Effector memory CD8-positive, alpha-beta T cell (primary cell): ENCODE measurements at regions not wholly inside any gene's neighbourhood (a gene's known extent, or its start where the extent isn't known, plus 50 kb on each side); places are given as distances from the start of the nearest gene placed in this dataset.
"Not testable (repeated sequence)": the region's sequence is repeated elsewhere in the genome, so short reads cannot be mapped to it uniquely, and the experiment has no call there.

Experiments used
- ATAC-seq: fragments of 150-1000 bp; cut with Tn5 transposase; replicated peaks from 2 replicates; pipeline ENCODE4 v1.10.0; 2021; ENCODE audit warnings: mild to moderate bottlenecking, moderate library complexity
- DNase-seq, 3 experiments: peaks; one replicate each; pipeline ENCODE4 v3.0.0; 2021
- H3K27ac Mint-ChIP-seq, 2 donors: one replicate each; pipeline ENCODE4 v1.8.0; 2022; ENCODE audit warnings: mild to moderate bottlenecking in 2 of 2, mixed read lengths in 2 of 2, moderate library complexity in 2 of 2
- H3K27me3 Mint-ChIP-seq, 2 donors: one replicate each; pipeline ENCODE4 v1.8.0; 2022; ENCODE audit warnings: mixed read lengths in 2 of 2
- H3K36me3 Mint-ChIP-seq: one replicate; pipeline ENCODE4 v1.8.0; 2022; ENCODE audit warnings: mild to moderate bottlenecking, moderate library complexity, mixed read lengths; ENCODE audit not compliant: insufficient read depth
- H3K4me1 Mint-ChIP-seq, 2 donors: one replicate each; pipeline ENCODE4 v1.8.0; 2022; ENCODE audit warnings: low read depth in 2 of 2, mixed read lengths in 2 of 2
- H3K4me3 Mint-ChIP-seq, 2 donors: one replicate each; pipeline ENCODE4 v1.8.0; 2022; ENCODE audit warnings: mild to moderate bottlenecking in 2 of 2, mixed read lengths in 2 of 2, moderate library complexity in 2 of 2
- H3K9me3 Mint-ChIP-seq, 2 donors: one replicate each; pipeline ENCODE4 v1.8.0; 2022; ENCODE audit warnings: mixed read lengths in 2 of 2

DNA sequence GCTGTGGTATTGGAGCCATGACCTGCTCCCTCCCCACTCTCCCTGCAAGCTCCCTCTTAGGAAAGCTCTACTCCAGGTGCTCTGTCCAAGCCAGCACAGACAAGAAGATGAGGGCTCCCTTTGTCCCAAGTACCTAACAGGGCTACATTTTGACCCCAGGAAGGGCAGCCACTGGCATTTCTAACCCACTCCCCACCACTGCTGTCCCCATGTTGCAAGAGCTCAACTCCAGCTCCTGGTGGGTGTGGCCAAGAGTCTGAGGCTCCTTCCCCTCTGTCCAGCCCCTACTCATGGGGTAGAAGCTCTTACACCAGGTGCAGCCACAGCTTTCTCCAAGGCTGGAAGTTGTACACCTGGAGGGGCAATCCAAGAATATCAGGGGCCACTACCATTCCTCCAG is 127.0 kb upstream of the NPAS2 start:
- Mint-ChIP-seq H3K4me1 (peaks cover 0 to 3% of the 10 kb centered on the region in 2 donors), H3K27ac (no peak overlapping the region), H3K36me3 (peaks cover 4% of the 10 kb centered on the region), H3K4me3 (no peak overlapping the region), H3K27me3 (peaks cover 37 to 44% of the 10 kb centered on the region in 2 donors), H3K9me3 (peaks cover 6 to 10% of the 10 kb centered on the region in 2 donors)
- ATAC-seq (no peak), DNase-seq (no peak)

DNA sequence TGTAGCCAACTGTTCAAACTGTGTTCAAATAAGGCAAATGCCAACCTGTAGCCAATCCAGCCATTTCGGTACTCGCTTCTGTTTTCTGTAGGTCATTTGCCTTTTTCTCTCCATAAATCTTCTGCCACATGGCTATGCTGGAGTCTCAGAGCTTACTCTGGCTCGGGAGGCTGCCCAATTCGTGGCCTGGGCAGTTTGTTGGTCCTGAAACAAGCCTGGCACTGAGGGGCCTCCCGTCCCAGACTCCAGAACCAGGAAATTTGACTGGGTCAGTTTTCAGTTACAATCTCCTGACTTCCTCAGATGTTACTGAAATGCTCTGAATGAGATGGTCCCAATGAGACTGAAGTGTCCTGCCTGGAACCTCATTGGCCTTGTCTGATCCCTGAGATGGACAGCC is 120.8 kb upstream of the NPAS2 start:
- peaks cover 6 to 10% of the 10 kb centered on the region in 2 donors for H3K9me3 Mint-ChIP-seq
- peaks cover 10 to 19% of the 10 kb centered on the region in 2 donors for H3K27me3 Mint-ChIP-seq
- no peak overlapping the region for H3K27ac Mint-ChIP-seq
- peaks cover 4% of the 10 kb centered on the region for H3K36me3 Mint-ChIP-seq
- H3K4me3 Mint-ChIP-seq = no peak overlapping the region
- no peak for DNase-seq
- H3K4me1 Mint-ChIP-seq = peaks cover 7% of the 10 kb centered on the region in 2 donors
- no peak for ATAC-seq

DNA sequence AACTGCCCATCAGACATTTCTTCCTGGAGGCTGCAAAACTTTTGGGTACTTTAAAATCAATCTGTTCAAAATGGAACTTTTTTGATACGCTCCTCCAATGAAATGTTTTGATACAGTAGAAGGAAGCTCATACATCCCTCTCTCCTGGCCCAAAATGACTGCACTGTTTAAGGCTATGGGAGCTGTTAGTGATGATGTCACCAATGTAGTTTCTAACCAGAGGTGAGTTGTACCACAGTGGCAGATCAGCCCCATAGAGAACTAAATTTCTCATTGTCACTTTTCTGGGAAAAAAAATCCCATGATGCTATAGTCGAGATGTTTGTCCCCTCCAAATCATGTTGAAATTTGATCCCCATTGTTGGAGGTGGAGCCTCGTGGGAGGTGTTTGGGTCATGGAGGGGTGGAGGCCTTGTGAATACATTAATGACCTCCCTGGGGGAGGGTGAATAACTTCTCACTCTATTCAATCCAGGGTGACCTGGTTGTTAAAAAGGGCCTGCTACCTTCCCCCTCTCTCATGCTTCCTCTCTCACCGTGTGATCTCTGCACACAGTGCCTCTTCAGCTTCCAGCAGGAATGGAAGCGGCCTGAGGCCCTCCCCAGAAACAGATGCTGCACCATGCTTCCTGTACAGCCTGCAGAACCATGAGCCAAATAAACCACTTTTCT is 117.4 kb upstream of the NPAS2 start:
- no peak overlapping the region for H3K27ac Mint-ChIP-seq
- no peak overlapping the region for H3K4me3 Mint-ChIP-seq
- no peak for ATAC-seq

DNA sequence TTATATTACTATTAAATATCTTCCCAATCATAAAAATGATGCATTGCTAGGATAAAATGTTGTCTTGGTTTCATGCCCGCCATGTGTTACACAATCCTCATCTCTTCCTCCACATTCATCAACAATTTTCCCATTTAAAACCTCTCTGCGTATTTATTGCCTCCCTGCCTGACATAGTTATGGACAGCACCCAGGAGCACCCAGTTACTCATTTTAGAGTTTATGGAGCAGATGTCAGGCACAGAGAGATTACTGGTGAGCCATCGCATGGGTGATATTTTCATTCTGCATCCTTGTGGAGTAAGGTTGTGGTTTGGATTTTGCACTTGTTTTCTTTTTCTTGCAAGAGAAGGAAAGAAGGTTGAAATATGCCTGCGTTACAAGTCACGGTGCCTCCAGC is 116.7 kb upstream of the NPAS2 start:
- no peaks in the 10 kb centered on the region for H3K36me3 Mint-ChIP-seq
- ATAC-seq (no peak), DNase-seq (no peak)
- no peak overlapping the region for H3K4me3 Mint-ChIP-seq
- H3K27me3 Mint-ChIP-seq = peaks cover 10 to 19% of the 10 kb centered on the region in 2 donors
- H3K27ac Mint-ChIP-seq = peak overlapping the region in 1 of 2 donors; percentile 32
- no peaks in the 10 kb centered on the region for H3K9me3 Mint-ChIP-seq
- H3K4me1 Mint-ChIP-seq = peaks cover 8 to 9% of the 10 kb centered on the region in 2 donors

More for the DNA sequence above, 117.4 kb upstream of the NPAS2 start:
- Mint-ChIP-seq H3K9me3 (no peaks in the 10 kb centered on the region), H3K4me1 (peaks cover 8% of the 10 kb centered on the region in 2 donors), H3K36me3 (no peaks in the 10 kb centered on the region), H3K27me3 (peaks cover 10 to 19% of the 10 kb centered on the region in 2 donors)
- DNase-seq = no peak

DNA sequence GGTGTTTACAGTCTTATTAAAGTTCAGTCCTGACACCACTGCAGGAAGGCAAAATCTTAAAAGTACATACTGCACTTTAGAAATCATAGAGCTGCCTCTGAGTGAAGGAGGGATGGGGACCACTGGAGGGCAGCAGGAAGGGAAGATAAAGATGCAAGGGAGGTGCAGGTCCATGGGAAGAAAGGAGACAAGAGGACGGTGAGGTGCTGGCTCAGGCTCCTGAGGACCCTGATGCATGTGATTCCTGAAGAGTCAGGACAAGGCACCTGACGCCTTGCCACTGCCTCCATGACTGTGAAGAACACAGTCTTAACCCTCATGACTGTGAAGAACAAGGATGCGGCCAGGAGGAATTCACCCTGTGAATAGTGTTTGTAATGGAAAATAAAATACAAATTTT is 116.2 kb upstream of the NPAS2 start:
- no peaks in the 10 kb centered on the region for H3K9me3 Mint-ChIP-seq
- no peak overlapping the region for H3K4me3 Mint-ChIP-seq
- H3K27me3 Mint-ChIP-seq = peaks cover 10 to 19% of the 10 kb centered on the region in 2 donors
- H3K36me3 Mint-ChIP-seq = no peaks in the 10 kb centered on the region
- peaks cover 8 to 9% of the 10 kb centered on the region in 2 donors for H3K4me1 Mint-ChIP-seq
- ATAC-seq (no peak), DNase-seq (no peak)
- peak overlapping the region in 1 of 2 donors; percentile 32 for H3K27ac Mint-ChIP-seq

DNA sequence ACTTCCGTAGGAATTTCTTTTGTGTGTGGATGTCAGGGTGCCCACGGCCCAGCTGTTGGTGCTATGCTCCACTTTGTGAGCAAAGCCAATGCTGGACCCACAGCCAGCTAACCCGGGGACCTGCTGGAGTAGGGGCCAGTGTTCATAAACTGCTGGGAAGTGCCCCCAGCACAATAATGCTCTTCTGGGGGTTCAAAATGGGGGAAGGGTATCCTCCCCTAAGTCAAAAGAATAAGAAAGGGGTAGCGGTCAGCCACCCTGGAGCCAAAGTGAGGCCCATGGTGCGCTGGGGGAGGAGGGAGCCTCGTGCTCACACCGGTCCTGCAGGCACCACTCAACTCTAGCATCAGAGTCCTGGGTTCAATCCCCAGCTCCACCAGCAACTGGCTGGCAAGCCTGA is 115.8 kb upstream of the NPAS2 start:
- no peak overlapping the region for H3K4me3 Mint-ChIP-seq
- H3K9me3 Mint-ChIP-seq = no peaks in the 10 kb centered on the region
- peaks cover 8 to 9% of the 10 kb centered on the region in 2 donors for H3K4me1 Mint-ChIP-seq
- DNase-seq = no peak
- H3K27ac Mint-ChIP-seq = peak overlapping the region in 1 of 2 donors; percentile 32
- peaks cover 10 to 19% of the 10 kb centered on the region in 2 donors for H3K27me3 Mint-ChIP-seq
- H3K36me3 Mint-ChIP-seq = no peaks in the 10 kb centered on the region
- ATAC-seq = no peak

DNA sequence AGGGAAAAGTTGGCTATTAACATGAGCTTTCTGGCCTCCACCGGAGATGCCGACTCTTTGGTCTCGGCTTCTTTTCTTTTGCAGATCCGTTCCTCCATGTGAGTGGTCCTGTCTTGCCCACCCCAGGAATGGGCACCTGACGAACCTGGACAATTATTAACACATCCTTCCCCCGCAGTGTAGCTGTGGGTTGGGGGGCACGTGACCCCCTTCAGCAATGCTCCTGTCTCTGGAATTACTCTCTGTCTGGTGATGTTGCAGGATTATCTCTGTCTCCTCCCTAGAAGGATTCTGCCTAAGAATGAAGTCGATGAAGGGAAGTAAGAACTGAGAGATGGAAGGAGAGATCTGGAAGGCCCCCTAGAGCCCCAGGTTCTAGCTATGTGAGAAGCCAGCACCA is 115.2 kb upstream of the NPAS2 start:
- ATAC-seq (no peak), DNase-seq (no peak)
- Mint-ChIP-seq H3K4me1 (peaks cover 8 to 9% of the 10 kb centered on the region in 2 donors), H3K27me3 (peaks cover 10 to 19% of the 10 kb centered on the region in 2 donors), H3K36me3 (no peaks in the 10 kb centered on the region), H3K4me3 (no peak overlapping the region), H3K27ac (no peak overlapping the region), H3K9me3 (no peaks in the 10 kb centered on the region)

DNA sequence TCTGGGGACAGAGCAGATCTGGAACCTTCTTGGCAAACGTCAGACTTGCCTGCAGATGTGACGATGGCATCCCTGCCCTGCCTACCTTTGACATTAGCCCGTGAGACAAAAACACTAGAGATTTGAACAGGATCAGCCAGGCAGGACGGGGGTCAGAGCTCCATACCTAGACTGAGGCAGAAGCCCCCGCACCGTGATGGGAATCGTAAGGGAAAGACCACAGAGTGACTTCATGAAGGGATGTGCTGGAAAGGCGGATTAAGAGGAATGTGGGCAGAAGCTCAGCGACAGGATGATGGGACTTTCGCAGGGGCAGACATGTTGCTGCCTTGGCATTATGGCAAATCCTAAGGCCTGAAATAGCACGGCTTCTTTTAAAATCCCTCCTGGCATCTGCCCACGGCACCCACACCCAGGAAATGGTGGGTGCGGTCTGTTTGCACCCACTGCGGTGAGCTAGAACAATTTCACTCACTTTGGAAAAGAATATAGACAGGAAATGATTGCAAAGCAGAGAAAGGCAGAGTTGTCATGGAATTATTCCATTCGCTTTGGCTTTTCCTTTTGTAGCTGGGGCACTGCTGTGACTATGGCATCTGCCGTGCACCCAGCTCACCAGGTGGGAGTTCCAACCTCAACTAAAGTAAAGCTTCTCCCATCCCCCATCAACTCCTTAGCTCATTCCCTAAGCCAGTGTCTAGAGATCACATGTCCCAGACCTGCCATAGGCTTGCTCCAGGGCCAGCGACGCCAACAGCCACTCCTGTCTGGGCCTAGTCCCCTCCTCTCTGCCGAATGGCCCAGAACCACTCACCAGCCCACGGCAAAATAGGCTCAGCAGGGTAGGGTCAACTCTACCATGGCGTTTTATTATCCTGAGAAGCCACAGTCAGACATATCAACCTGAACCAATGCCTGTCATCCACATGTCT is 112.7 kb upstream of the NPAS2 start:
- Mint-ChIP-seq H3K4me1 (peaks cover 8 to 9% of the 10 kb centered on the region in 2 donors), H3K36me3 (no peaks in the 10 kb centered on the region), H3K27ac (no peak overlapping the region), H3K4me3 (no peak overlapping the region), H3K27me3 (peaks cover 0 to 10% of the 10 kb centered on the region in 2 donors), H3K9me3 (no peaks in the 10 kb centered on the region)
- DNase-seq (no peak), ATAC-seq (no peak)

DNA sequence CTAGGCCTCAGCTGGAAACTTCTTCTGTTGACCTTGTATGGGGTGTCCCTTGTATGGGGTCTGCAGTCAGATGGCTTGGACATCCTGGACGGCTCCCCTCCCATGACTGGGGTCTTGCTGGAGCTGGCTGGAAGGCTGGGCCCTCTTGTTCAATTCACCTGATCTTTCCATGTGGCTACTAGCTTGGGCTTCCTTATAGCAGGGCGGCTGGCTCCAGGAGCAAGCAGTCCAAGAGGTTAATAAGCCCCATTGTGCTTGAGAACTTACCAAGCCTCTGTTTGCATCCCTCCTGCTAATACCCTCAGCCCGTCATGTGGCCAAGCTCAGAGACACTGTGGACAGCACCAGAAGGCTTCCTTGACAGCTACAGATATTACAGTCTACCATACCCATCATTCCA is 111.6 kb upstream of the NPAS2 start:
- DNase-seq (no peak), ATAC-seq (no peak)
- Mint-ChIP-seq H3K9me3 (no peaks in the 10 kb centered on the region), H3K36me3 (no peaks in the 10 kb centered on the region), H3K4me1 (peaks cover 8 to 9% of the 10 kb centered on the region in 2 donors), H3K4me3 (no peak overlapping the region), H3K27me3 (peaks cover 0 to 8% of the 10 kb centered on the region in 2 donors), H3K27ac (no peak overlapping the region)

DNA sequence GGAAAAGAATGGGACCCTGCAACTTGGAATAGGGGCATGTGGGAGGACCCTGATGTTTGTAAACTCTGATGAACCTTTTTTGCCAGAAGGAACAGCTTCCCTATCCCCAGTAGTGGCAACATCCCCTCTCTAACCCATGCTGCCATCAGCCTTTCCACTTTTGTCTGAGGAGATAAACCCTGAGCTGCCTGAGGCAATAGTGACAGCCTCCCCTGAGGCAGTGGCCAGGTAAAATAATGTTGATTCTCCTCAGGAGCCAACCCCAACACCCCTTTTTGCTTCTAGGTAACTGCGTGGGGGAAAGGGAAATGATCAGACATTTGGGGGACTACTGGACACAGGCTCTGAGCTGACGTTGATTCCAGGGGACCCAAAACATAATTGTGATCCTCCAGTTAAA is 106.8 kb upstream of the NPAS2 start:
- Mint-ChIP-seq H3K27me3 (no peaks in the 10 kb centered on the region), H3K27ac (no peak overlapping the region), H3K36me3 (no peaks in the 10 kb centered on the region), H3K4me3 (no peak overlapping the region), H3K9me3 (no peaks in the 10 kb centered on the region), H3K4me1 (no peaks in the 10 kb centered on the region)
- ATAC-seq (no peak), DNase-seq (no peak)

DNA sequence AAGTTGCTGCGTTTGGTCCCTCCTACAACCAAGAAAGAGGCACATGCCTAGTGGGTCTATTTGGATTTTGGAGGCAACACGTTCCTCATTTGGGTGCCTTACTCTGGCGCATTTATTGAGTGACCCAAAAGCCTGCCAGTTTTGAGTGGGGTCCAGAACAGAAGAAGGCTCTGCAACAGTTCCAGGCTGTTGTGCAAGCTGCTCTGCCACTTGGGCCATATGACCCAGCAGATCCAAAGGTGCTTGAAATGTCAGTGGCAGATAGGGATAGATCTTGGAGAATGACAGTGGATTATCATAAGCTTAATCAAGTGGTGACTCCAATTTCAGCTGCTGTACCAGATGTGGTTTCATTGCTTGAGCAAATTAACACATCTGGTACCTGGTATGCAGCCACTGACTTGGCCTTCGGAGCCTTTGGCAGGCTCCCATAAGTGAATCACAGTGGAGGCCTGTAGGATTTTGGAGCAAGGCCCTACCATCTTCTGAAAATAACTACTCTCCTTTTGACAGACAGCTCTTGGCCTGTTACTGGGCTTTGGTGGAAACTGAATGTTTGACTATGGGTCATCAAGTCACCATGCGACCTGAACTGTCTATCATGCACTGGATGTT is 105.4 kb upstream of the NPAS2 start:
- H3K27me3 Mint-ChIP-seq, H3K4me3 Mint-ChIP-seq, H3K36me3 Mint-ChIP-seq, ATAC-seq, H3K9me3 Mint-ChIP-seq, H3K4me1 Mint-ChIP-seq, DNase-seq, H3K27ac Mint-ChIP-seq: not testable (repeated sequence)

DNA sequence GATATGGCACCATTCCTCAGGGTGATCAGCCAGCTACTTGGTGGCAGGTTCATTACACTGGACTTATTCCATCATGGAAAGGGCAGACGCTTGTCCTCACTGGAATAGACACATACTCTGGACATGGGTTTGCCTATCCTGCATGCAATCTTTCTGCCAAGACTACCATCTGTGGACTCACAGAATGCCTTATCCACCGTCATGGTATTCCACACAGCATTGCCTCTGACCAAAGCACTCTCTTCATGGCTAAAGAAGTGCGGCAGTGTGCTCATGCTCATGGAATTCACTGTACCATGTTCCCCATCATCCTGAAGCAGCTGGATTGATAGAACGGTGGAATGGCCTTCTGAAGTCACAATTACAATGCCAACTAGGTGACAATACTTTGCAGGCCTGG is 104.1 kb upstream of the NPAS2 start:
- not testable (repeated sequence) for DNase-seq, H3K4me1 Mint-ChIP-seq, H3K9me3 Mint-ChIP-seq, ATAC-seq, H3K27ac Mint-ChIP-seq, H3K4me3 Mint-ChIP-seq, H3K36me3 Mint-ChIP-seq, H3K27me3 Mint-ChIP-seq

DNA sequence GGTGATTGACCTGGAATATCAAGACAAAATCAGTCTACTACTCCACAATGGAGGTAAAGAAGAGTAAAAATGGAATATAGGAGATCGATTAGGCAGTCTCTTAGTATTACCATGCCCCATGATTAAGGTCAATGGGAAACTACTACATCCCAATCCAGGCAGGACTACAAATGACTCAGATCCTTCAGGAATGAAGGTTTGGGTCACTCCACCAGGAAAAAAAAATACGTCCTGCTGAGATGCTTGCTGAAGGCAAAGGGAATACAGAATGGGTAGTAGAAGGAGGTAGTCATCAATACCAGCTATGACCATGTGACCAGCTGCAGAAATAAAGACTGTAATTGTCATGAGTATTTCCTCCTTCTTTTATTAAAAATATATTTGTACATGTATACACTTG is 103.4 kb upstream of the NPAS2 start:
- H3K27ac Mint-ChIP-seq = no peak overlapping the region
- ATAC-seq (no peak), DNase-seq (no peak)
- no peaks in the 10 kb centered on the region for H3K9me3 Mint-ChIP-seq
- no peaks in the 10 kb centered on the region for H3K36me3 Mint-ChIP-seq
- H3K4me3 Mint-ChIP-seq = no peak overlapping the region
- H3K27me3 Mint-ChIP-seq = peaks cover 1 to 2% of the 10 kb centered on the region in 2 donors
- no peaks in the 10 kb centered on the region for H3K4me1 Mint-ChIP-seq
